Mammary epithelial cell (primary cell): ENCODE measurements at regions not wholly inside any gene's neighbourhood (a gene's known extent, or its start where the extent isn't known, plus 50 kb on each side); places are given as distances from the start of the nearest gene placed in this dataset.

Experiments
- EZH2 ChIP-seq: IDR thresholded peaks from 2 replicates; pipeline ENCODE4 v1.6.1; 2012; ENCODE audit warnings: low read length, inconsistent platforms, borderline replicate concordance
- TF ChIP-seq, protein P1 (sequence below), 2 donors: IDR thresholded peaks in 1 of 2; conservative IDR thresholded peaks in 1 of 2; 2 replicates each; pipeline ENCODE4 v1.5.1; 2011 to 2012; ENCODE audit warnings: inconsistent platforms in 2 of 2, low read length in 2 of 2, mild to moderate bottlenecking in 2 of 2, control low read depth in 1 of 2, low read depth in 1 of 2; ENCODE audit not compliant: insufficient read depth in 1 of 2; ENCODE audit errors: extremely low read depth in 1 of 2

DNA sequence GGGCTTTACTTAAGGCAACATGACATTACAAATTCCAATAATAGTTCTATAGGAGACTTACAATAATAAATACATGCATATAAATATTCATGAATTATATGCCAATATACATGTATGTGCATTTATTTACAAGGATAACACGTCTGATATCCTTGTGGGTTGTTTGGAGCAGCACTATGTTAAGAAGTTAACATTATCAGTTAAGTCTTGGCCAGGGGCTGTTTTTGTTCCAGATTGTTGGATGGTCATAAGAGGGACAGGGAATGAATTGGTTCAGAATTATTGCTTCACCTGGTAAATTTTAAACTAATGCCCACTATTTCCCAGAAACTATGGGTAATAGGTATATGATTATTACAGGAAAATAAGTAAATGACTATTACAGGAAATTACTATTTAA, 81.3 kb upstream of the MMS22L start:
- TF ChIP-seq, protein P1, sequence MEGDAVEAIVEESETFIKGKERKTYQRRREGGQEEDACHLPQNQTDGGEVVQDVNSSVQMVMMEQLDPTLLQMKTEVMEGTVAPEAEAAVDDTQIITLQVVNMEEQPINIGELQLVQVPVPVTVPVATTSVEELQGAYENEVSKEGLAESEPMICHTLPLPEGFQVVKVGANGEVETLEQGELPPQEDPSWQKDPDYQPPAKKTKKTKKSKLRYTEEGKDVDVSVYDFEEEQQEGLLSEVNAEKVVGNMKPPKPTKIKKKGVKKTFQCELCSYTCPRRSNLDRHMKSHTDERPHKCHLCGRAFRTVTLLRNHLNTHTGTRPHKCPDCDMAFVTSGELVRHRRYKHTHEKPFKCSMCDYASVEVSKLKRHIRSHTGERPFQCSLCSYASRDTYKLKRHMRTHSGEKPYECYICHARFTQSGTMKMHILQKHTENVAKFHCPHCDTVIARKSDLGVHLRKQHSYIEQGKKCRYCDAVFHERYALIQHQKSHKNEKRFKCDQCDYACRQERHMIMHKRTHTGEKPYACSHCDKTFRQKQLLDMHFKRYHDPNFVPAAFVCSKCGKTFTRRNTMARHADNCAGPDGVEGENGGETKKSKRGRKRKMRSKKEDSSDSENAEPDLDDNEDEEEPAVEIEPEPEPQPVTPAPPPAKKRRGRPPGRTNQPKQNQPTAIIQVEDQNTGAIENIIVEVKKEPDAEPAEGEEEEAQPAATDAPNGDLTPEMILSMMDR (conservative IDR thresholded peaks at IDR 0.05 in 1 of 2, IDR thresholded peaks at IDR 0.05 in 1 of 2; ENCODE audit: extremely low read depth in 1 of 2, insufficient read depth in 1 of 2, low read depth in 1 of 2, low read length in 2 of 2), result no peak
- TF ChIP-seq EZH2, result no peak
